IPS-15b (cell line): ENCODE measurements at regions not wholly inside any gene's neighbourhood (a gene's known extent, or its start where the extent isn't known, plus 50 kb on each side); places are given as distances from the start of the nearest gene placed in this dataset.
"Not testable (repeated sequence)": the region's sequence is repeated elsewhere in the genome, so short reads cannot be mapped to it uniquely, and the experiment has no call there.

Experiments used
- H3K27me3 ChIP-seq: one replicate; pipeline ENCODE4 v1.6.1; 2013; ENCODE audit warnings: low read length; ENCODE audit not compliant: control insufficient read depth, insufficient read depth
- H3K36me3 ChIP-seq: one replicate; pipeline ENCODE4 v1.6.1; 2013; ENCODE audit warnings: low read length; ENCODE audit not compliant: control insufficient read depth, insufficient read depth
- H3K4me1 ChIP-seq: one replicate; pipeline ENCODE4 v1.6.1; 2013; ENCODE audit warnings: mild to moderate bottlenecking, low read length; ENCODE audit not compliant: control insufficient read depth, insufficient read depth
- H3K4me3 ChIP-seq: one replicate; pipeline ENCODE4 v1.5.1; 2013; ENCODE audit warnings: low read depth, low read length
- H3K9ac ChIP-seq: one replicate; pipeline ENCODE4 v1.6.1; 2013; ENCODE audit warnings: low read depth, mild to moderate bottlenecking, low read length
- H3K9me3 ChIP-seq: one replicate; pipeline ENCODE4 v1.6.1; 2013; ENCODE audit warnings: mild to moderate bottlenecking, low read length; ENCODE audit not compliant: control insufficient read depth, insufficient read depth

DNA sequence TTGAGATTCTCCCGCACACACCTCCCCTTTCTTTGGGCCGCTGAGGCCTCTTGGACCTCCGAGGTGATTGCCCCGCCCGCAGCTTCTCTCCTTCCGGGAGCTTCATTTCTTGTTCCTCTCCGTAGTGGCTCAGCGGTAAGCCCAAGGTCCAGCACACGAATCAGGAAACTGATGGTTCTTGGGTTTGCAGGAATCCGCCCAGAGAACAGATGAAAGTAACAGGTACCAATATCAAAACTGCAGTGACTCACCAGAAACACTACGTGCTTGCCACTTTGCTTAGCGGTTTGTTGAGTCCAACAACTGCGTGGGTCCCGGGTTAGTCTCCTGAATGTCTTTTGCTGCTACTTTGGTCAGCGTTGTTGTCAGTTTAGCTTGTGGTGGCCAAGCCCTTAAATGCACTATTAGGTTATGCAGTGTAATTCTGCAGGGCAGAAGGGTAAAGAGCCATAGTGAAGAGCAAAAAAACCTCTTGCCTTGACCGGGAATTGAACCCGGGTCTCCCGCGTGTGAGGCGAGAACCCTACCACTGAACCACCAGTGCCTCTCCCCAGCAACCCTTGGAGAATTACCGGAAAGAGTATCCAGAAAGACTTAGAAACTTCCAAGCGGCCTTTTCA lies 172.1 kb downstream of the FAM72C start:
- H3K9me3 ChIP-seq, H3K9ac ChIP-seq, H3K36me3 ChIP-seq, H3K27me3 ChIP-seq, H3K4me1 ChIP-seq, H3K4me3 ChIP-seq: not testable (repeated sequence)

- not testable (repeated sequence) for H3K36me3 ChIP-seq, H3K9me3 ChIP-seq, H3K4me3 ChIP-seq, H3K27me3 ChIP-seq, H3K9ac ChIP-seq, H3K4me1 ChIP-seq
These were observed 175.4 kb downstream of the FAM72C start for GRCh38 chr1:143796369-143796768.

- not testable (repeated sequence) for H3K27me3 ChIP-seq, H3K9me3 ChIP-seq, H3K4me3 ChIP-seq, H3K4me1 ChIP-seq, H3K36me3 ChIP-seq, H3K9ac ChIP-seq
These were observed 179.5 kb downstream of the FAM72C start for GRCh38 chr1:143792047-143792937.

DNA sequence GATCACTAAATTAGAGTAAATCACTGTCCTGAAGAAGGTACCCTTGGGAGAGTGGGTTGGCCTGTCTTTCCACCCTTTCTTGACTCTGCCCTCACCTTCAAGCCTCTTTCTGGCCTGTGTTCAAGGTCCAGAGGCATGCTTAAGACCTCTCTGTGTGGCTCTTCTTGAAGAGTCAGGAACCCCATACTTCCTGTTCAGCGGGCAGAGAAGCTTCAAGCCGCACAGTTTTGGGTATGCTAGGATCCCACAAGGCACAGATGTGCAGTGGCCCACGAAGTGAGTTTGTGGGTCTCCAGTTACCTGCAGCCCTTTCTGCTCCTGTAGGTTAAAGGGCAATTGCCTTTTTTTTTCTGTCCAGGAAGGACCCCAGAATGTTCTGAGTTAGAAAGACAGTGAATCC lies 185.4 kb downstream of the FAM72C start:
- not testable (repeated sequence) for H3K9ac ChIP-seq, H3K9me3 ChIP-seq, H3K4me1 ChIP-seq, H3K4me3 ChIP-seq, H3K36me3 ChIP-seq, H3K27me3 ChIP-seq

DNA sequence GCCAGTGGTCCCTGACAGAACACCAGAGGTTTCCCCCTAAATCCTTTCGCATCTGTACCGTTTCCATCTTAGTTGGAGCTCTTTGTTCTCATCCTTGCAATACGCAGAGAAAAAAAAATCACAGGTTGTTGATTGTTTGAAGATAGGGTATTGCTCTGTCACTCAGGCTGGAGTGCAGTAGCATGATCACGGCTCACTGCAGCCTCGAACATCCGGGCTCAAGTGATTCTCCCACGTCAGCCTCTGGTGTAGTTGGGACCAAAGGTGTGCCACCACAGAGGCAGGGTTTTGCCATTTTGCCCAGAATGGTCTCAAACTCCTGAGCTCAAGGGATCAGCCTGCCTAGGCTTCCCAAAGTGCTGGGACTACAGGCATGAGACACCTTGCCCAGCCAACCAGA lies 185.9 kb downstream of the FAM72C start:
- not testable (repeated sequence) for H3K27me3 ChIP-seq, H3K36me3 ChIP-seq, H3K9ac ChIP-seq, H3K9me3 ChIP-seq, H3K4me1 ChIP-seq, H3K4me3 ChIP-seq

DNA sequence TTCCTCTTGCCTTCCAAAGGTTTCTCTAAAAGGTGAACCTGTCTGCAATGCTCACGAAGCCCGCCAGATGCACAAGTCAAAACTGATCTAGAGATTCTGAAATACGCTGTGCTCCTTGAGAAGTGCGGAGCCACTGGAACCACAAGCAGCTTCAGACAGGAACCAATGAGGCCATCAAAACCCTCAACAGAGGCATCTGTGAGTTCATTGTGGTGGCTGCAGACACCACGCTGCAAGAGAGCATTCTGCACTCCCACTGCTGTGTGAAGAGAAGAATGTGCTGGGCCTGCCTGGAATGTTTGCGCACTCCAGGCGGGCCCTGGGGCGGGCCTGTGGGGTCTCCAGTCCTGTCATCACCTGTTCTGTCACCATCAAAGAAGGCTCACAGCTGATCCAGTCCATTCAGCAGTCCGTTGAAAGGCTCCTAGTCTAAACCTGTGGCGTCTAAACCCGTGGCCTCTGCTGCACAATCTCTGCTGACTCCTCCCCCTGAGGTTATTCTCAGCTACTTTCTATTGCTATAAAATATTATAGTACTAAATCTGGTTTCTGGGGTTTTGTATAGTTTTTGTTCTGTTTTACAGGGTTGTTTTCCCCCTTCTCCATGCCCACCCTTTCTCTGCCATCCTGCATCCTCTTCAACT lies 187.4 kb downstream of the FAM72C start:
- H3K9ac ChIP-seq, H3K9me3 ChIP-seq, H3K4me1 ChIP-seq, H3K27me3 ChIP-seq, H3K4me3 ChIP-seq, H3K36me3 ChIP-seq: not testable (repeated sequence)

DNA sequence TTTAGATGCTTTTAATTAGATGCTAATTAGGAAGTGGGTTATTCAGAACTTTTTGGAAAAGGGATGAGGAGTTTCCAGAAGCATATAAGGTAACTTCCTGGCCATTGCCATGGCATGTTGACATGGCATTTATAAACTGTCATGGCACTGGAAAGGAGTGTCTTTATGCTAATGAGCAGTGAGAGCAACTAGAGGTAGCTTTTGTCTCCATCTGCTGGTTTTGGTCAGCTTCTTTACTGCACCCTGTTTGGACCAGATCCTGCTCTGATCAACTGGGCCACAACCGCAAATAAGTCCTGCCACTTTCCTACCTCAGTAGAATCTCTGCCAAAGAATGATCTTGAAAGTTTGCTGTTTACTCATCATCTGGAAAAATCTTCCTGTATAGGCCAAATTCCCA lies 193.6 kb downstream of the FAM72C start:
- H3K9me3 ChIP-seq, H3K36me3 ChIP-seq, H3K9ac ChIP-seq, H3K27me3 ChIP-seq, H3K4me3 ChIP-seq, H3K4me1 ChIP-seq: not testable (repeated sequence)

DNA sequence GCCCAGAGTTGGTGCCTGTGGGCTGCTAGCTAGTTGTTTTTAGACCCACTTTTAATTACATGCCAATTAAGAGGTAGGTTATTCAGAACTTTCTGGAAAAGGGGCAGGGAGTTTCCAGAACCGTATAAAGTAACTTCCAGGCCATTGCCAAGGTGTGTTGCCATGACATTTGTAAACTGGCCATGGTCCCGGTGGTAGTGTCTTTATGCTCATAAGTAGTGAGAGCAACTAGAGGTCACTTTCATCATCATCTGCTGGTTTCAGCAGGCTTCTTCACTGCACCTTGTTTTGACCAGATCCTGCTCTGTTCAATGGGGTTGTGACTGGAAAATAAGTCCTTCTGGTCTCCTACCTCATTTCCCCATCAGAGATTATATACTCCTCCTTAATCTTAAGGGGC lies 207.0 kb downstream of the FAM72C start:
- not testable (repeated sequence) for H3K4me1 ChIP-seq, H3K9ac ChIP-seq, H3K36me3 ChIP-seq, H3K9me3 ChIP-seq, H3K27me3 ChIP-seq, H3K4me3 ChIP-seq

DNA sequence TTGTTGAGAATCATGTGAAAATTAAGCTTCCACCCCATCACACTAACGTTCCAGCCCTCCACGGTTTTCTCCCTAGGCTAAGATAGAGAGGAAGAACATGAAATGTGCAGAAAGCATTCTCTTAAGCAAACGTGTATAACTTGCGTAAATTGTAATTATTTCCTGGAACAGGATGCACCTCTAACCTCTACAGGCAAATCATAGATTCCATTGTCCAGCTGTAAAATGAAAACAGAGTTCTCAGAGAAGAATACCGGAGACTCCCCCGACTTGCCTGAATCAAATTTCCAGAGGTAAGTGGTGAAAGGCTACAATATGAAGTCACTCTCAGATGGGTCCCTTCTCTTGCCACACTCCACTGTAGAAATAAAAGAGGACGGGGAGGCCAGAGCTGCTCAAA lies 211.4 kb downstream of the FAM72C start:
- H3K27me3 ChIP-seq, H3K4me3 ChIP-seq, H3K9me3 ChIP-seq, H3K4me1 ChIP-seq, H3K36me3 ChIP-seq, H3K9ac ChIP-seq: not testable (repeated sequence)

GRCh38 chr1:143755961-143756360 lies 215.8 kb downstream of the FAM72C start:
- not testable (repeated sequence) for H3K4me1 ChIP-seq, H3K9me3 ChIP-seq, H3K36me3 ChIP-seq, H3K9ac ChIP-seq, H3K4me3 ChIP-seq, H3K27me3 ChIP-seq

DNA sequence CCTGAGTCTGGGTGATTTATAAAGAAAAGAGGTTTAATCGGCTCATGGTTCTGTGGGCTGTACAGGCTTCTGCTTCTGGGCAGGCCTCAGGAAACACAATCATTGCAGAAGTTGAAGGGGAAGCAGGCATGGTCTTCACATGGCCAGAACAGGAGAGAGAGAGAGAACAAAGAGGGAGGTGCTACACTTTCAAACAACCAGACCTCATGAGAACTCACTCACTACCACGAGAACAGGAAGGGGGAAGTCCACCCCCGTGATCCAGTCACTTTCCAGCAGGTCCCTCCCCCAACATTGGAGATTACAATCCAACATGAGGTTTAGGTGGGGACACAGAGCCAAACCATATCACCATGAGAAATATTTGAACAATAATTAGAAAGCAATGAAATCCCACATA lies 222.9 kb downstream of the FAM72C start:
- H3K4me3 ChIP-seq = no peak overlapping the region
- H3K36me3 ChIP-seq = no peaks in the 10 kb centered on the region
- H3K27me3 ChIP-seq = no peaks in the 10 kb centered on the region
- no peaks in the 10 kb centered on the region for H3K9me3 ChIP-seq
- no peak overlapping the region for H3K9ac ChIP-seq
- no peaks in the 10 kb centered on the region for H3K4me1 ChIP-seq

DNA sequence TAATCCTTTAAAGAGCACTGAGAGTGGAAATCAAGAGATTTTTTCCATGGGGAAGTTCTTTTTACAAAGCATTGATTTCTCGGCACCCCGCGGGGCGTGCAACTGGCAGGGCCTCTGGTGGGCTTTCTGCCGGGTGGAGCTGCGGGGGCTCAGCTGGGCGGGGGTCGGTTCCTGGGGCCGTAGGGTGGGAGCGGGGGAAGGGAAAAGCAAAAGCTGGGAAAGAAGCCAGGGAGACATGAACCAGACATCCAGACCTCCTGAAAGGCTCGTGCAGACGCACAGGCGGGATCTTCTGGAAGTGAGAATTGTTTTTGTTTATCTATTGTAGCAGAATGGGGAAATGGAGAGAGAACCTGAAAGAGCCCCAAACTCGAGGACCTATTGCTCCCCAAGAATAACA lies 235.2 kb downstream of the FAM72C start:
- Histone ChIP-seq H3K4me1 (no peaks in the 10 kb centered on the region), H3K36me3 (no peaks in the 10 kb centered on the region), H3K9ac (peak overlapping the region; percentile 88), H3K9me3 (no peaks in the 10 kb centered on the region), H3K27me3 (peaks cover 4% of the 10 kb centered on the region), H3K4me3 (peak overlapping the region; percentile 77)
